Spleen (tissue), 7 donors: ENCODE measurements at regions not wholly inside any gene's neighbourhood (a gene's known extent, or its start where the extent isn't known, plus 50 kb on each side); places are given as distances from the start of the nearest gene placed in this dataset.

Experiments used
- CTCF ChIP-seq, 11 experiments: fragments of 200-600 bp in 7 of 11; fragments of 450-650 bp in 4 of 11; sonication (generic) in 4 of 11; IDR thresholded peaks in 8 of 11; conservative IDR thresholded peaks in 3 of 11; 1 replicate in 7 of 11; 2 replicates in 4 of 11; pipeline versions ENCODE4 v1.4.0 to v1.8.0; 2016 to 2021; ENCODE audit warnings: antibody characterized with exemption in 11 of 11, inconsistent platforms in 4 of 11, mild to moderate bottlenecking in 1 of 11
- POLR2A ChIP-seq, 3 donors: fragments of 450-650 bp; IDR thresholded peaks; one replicate each; pipeline ENCODE4 v1.5.1; 2017; ENCODE audit warnings: antibody characterized with exemption in 3 of 3, mild to moderate bottlenecking in 1 of 3
- donor health status: DM: no; HTN: no; CAD: no; lungs with moderate emphysema.
- donor health status: DM: no; HTN: no; CAD: no.
- donor health status: DM: no; HTN: no; CAD: no.

DNA sequence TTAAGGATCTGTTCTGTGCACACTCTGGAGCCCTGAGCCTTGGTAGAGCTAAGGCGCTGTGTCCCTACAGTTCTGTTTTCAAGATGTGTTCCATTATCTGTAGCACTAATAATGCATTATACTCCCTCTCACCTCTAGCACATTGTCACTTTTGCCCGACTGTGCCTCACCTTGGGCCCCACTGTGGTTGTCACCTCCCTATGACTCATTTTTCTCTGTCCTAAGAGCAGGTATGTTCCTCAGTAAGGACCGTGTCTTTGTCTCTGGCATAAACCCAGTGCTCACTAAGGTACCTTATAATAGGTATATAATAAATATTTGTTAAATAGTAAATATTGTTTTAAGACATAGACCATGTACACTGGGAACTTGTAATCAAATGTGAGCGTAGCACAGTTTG lies 942.5 kb upstream of the CITED2 start:
- TF ChIP-seq CTCF (IDR thresholded peaks at IDR 0.05 in 8 of 11, conservative IDR thresholded peaks at IDR 0.05 in 3 of 11) (no peak), POLR2A (IDR thresholded peaks at IDR 0.05) (no peak)
